HCT116 (cell line): ENCODE measurements at regions not wholly inside any gene's neighbourhood (a gene's known extent, or its start where the extent isn't known, plus 50 kb on each side); places are given as distances from the start of the nearest gene placed in this dataset.

Experiments used
- ATAC-seq: fragments of 200-7000 bp; cut with Tn5 transposase; 2 replicates; pipeline ENCODE4 v1.9.1; 2020; ENCODE audit warnings: mild to moderate bottlenecking, moderate library complexity
- BruUV-seq: library from RNA; stranded (reverse); fragments of 400-500 nt; replicated peaks from 2 replicates; lab custom pipeline; 2021; lab: Mats Ljungman, UMichigan
- CTCF ChIA-PET: fragments of 300-600 bp; sonication (Branson Sonifier 250); formaldehyde crosslinking; loops from one replicate; lab custom pipeline; 2021; ENCODE audit warnings: antibody characterized with exemption; lab: Charles Lee
- POLR2A ChIA-PET: fragments of 300-600, 350-600 bp; sonication (Branson Sonifier 250); formaldehyde crosslinking; loops from one replicate; lab custom pipeline; 2021; ENCODE audit warnings: antibody characterized with exemption; lab: Charles Lee
- RAD21 ChIA-PET, 2 experiments: fragments of 300-600 bp; sonication (Branson Sonifier 250); formaldehyde crosslinking; loops; one replicate each; lab custom pipeline; 2023; ENCODE audit warnings: low total read pairs in 2 of 2; ENCODE audit not compliant: uncharacterized antibody in 2 of 2, unreplicated experiment in 2 of 2, low non-redundant PET in 1 of 2; lab: Charles Lee
- DNase-seq: peaks from one replicate; pipeline ENCODE4 v3.0.0-alpha.2; 2010; ENCODE audit warnings: low read depth, low spot score
- H2AFZ ChIP-seq: fragments of 200-600 bp; shearing (Covaris generic), sonication (generic); 2 replicates; pipeline ENCODE4 v1.6.1; 2017; ENCODE audit warnings: low read depth, mixed run types, mixed read lengths, antibody characterized with exemption, low read length; ENCODE audit not compliant: poor library complexity, severe bottlenecking
- H3K27ac ChIP-seq: 2 replicates; pipeline ENCODE4 v1.5.1; 2012; ENCODE audit warnings: low read depth, low read length
- H3K27me3 ChIP-seq: fragments of 200-600 bp; sonication (generic); 2 replicates; pipeline ENCODE4 v1.6.1; 2016; ENCODE audit warnings: mixed run types, low read length, mixed read lengths; ENCODE audit not compliant: insufficient read depth
- H3K36me3 ChIP-seq, 2 experiments: fragments of 200-500 bp in 1 of 2; fragments of 200-600 bp in 1 of 2; sonication (Bioruptor generic) in 1 of 2; sonication (generic) in 1 of 2; 2 replicates each; pipeline versions ENCODE4 v1.5.1 to v1.6.1; 2014 to 2016; ENCODE audit warnings: low read length in 2 of 2, inconsistent platforms in 1 of 2, mixed read lengths in 1 of 2, mixed run types in 1 of 2; ENCODE audit not compliant: insufficient read depth in 2 of 2, control insufficient read depth in 1 of 2
- H3K4me1 ChIP-seq, 2 experiments: fragments of 200-600 bp in 1 of 2; sonication (generic) in 1 of 2; 2 replicates each; pipeline versions ENCODE4 v1.5.1 to v1.6.1; 2012 to 2017; ENCODE audit warnings: low read length in 2 of 2, inconsistent platforms in 1 of 2, mild to moderate bottlenecking in 1 of 2, mixed read lengths in 1 of 2, mixed run types in 1 of 2, moderate library complexity in 1 of 2; ENCODE audit not compliant: insufficient read depth in 2 of 2, control insufficient read depth in 1 of 2
- H3K4me2 ChIP-seq: fragments of 200-600 bp; sonication (generic); 2 replicates; pipeline ENCODE4 v1.6.1; 2017; ENCODE audit warnings: mixed run types, low read length, mixed read lengths
- H3K4me3 ChIP-seq, 2 experiments: fragments of 200-600 bp in 1 of 2; sonication (generic) in 1 of 2; replicated peaks in 1 of 2; 2 replicates each; pipeline ENCODE4 v1.5.1; 2011 to 2016; ENCODE audit warnings: low read length in 2 of 2, control low read depth in 1 of 2, low read depth in 1 of 2, mild to moderate bottlenecking in 1 of 2, mixed read lengths in 1 of 2, mixed run types in 1 of 2
- H3K79me2 ChIP-seq: fragments of 200-600 bp; sonication (generic); 2 replicates; pipeline ENCODE4 v1.6.1; 2017; ENCODE audit warnings: mild to moderate bottlenecking, mixed run types, low read length, moderate library complexity, mixed read lengths; ENCODE audit not compliant: insufficient read depth
- H3K9ac ChIP-seq: fragments of 200-600 bp; sonication (generic); 2 replicates; pipeline ENCODE4 v1.6.1; 2016; ENCODE audit warnings: low read length, mixed read lengths
- H3K9me2 ChIP-seq: fragments of 200-600 bp; sonication (generic), shearing (Covaris generic); 2 replicates; pipeline ENCODE4 v1.6.1; 2017; ENCODE audit warnings: mixed run types, mild to moderate bottlenecking, moderate library complexity; ENCODE audit not compliant: insufficient read depth
- H3K9me3 ChIP-seq, 2 experiments: fragments of 200-500 bp in 1 of 2; fragments of 200-600 bp in 1 of 2; sonication (Bioruptor generic) in 1 of 2; sonication (generic) in 1 of 2; 2 replicates each; pipeline ENCODE4 v1.6.1; 2014 to 2017; ENCODE audit warnings: low read length in 2 of 2, mixed read lengths in 2 of 2, inconsistent platforms in 1 of 2, low read depth in 1 of 2, mild to moderate bottlenecking in 1 of 2, mixed run types in 1 of 2, moderate library complexity in 1 of 2; ENCODE audit not compliant: control insufficient read depth in 1 of 2, insufficient read depth in 1 of 2
- H4K20me1 ChIP-seq: fragments of 200-600 bp; sonication (generic), shearing (Covaris generic); 2 replicates; pipeline ENCODE4 v1.6.1; 2017; ENCODE audit warnings: mixed run types, mild to moderate bottlenecking, moderate library complexity; ENCODE audit not compliant: insufficient read depth
- EZH2 ChIP-seq: fragments of 200-600 bp; sonication (generic); IDR thresholded peaks from 2 replicates; pipeline ENCODE4 v1.6.1; 2017; ENCODE audit warnings: antibody characterized with exemption, mixed run types
- FOSL1 ChIP-seq: IDR thresholded peaks from 2 replicates; pipeline ENCODE4 v1.6.1; 2012; ENCODE audit warnings: low read depth
- POLR2AphosphoS5 ChIP-seq: IDR thresholded peaks from 2 replicates; pipeline ENCODE4 v1.6.1; 2011; ENCODE audit warnings: mild to moderate bottlenecking, low read depth, low read length, moderate library complexity
- SIN3A ChIP-seq: IDR thresholded peaks from 2 replicates; pipeline ENCODE4 v1.6.1; 2012; ENCODE audit warnings: low read depth
- ZNF274 ChIP-seq: fragments of 200-500 bp; sonication (Bioruptor generic); IDR thresholded peaks from 2 replicates; pipeline ENCODE4 v1.6.1; 2014; ENCODE audit warnings: mild to moderate bottlenecking, low read depth, low read length, inconsistent platforms
- intact Hi-C: fragments of 100-400 bp; cut with micrococcal nuclease; formaldehyde crosslinking; loops from 2 replicates; pipeline ENCODE4 v1.10.0; 2022
- TF ChIP-seq, protein P1 (sequence below), 3 experiments: fragments of 200-600 bp in 1 of 3; sonication (generic) in 1 of 3; IDR thresholded peaks in 2 of 3; conservative IDR thresholded peaks in 1 of 3; 2 replicates each; pipeline ENCODE4 v1.5.1; 2012 to 2017; ENCODE audit warnings: low read depth in 2 of 3, low read length in 2 of 3, antibody characterized with exemption in 1 of 3, borderline replicate concordance in 1 of 3, control low read depth in 1 of 3, mild to moderate bottlenecking in 1 of 3, mixed read lengths in 1 of 3, mixed run types in 1 of 3, moderate library complexity in 1 of 3; ENCODE audit not compliant: insufficient read depth in 1 of 3
- TF ChIP-seq, protein P2 (sequence below): IDR thresholded peaks from 2 replicates; pipeline ENCODE4 v1.6.1; 2012

GRCh38 chr20:11976966-11977365, 59.3 kb downstream of the BTBD3 start:
- ATAC-seq (no peak), DNase-seq (no peak)
- Histone ChIP-seq H3K27ac (no peak overlapping the region), H3K9me2 (no peaks in the 10 kb centered on the region), H3K9me3 (no peaks in the 10 kb centered on the region), H4K20me1 (no peaks in the 10 kb centered on the region), H3K9ac (no peak overlapping the region), H2AFZ (no peak overlapping the region), H3K4me1 (no peaks in the 10 kb centered on the region), H3K79me2 (no peaks in the 10 kb centered on the region), H3K4me2 (no peak overlapping the region), H3K4me3 (no peak overlapping the region), H3K36me3 (no peaks in the 10 kb centered on the region), H3K27me3 (no peaks in the 10 kb centered on the region)
- ChIA-PET POLR2A (no interaction called here), RAD21 (no interaction called here), CTCF (no interaction called here)
- intact Hi-C loops: no loop called here
- TF ChIP-seq POLR2AphosphoS5 (no peak), ZNF274 (no peak), SIN3A (no peak)
- TF ChIP-seq, protein P1, sequence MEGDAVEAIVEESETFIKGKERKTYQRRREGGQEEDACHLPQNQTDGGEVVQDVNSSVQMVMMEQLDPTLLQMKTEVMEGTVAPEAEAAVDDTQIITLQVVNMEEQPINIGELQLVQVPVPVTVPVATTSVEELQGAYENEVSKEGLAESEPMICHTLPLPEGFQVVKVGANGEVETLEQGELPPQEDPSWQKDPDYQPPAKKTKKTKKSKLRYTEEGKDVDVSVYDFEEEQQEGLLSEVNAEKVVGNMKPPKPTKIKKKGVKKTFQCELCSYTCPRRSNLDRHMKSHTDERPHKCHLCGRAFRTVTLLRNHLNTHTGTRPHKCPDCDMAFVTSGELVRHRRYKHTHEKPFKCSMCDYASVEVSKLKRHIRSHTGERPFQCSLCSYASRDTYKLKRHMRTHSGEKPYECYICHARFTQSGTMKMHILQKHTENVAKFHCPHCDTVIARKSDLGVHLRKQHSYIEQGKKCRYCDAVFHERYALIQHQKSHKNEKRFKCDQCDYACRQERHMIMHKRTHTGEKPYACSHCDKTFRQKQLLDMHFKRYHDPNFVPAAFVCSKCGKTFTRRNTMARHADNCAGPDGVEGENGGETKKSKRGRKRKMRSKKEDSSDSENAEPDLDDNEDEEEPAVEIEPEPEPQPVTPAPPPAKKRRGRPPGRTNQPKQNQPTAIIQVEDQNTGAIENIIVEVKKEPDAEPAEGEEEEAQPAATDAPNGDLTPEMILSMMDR (IDR thresholded peaks at IDR 0.05 in 2 of 3, conservative IDR thresholded peaks at IDR 0.05 in 1 of 3; ENCODE audit: borderline replicate concordance in 1 of 3, insufficient read depth in 1 of 3, low read depth in 2 of 3, low read length in 2 of 3): no peak
- BruUV-seq: no TSS peak

DNA sequence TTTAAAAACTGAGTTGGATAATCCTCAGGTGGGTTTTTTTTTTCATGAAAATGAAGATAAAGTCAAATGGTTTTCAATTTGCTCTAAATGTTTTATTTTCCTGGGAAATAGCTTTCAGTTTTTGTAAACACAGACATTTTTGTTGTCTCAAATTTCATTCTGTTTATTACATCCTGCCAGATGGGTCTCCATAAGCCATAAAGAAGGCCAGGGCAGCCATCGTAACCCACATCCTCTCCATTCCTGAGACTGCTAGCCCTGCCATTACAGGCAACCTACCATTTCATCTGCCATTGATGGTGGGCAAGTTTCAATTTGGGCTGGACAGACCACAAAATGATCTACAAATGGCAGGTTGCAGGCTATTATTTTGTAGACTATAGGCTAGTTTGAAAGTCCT, 60.8 kb downstream of the BTBD3 start:
- Histone ChIP-seq H3K4me1 (no peaks in the 10 kb centered on the region), H3K79me2 (no peaks in the 10 kb centered on the region), H2AFZ (no peak overlapping the region), H3K4me3 (no peak overlapping the region), H4K20me1 (no peaks in the 10 kb centered on the region), H3K4me2 (no peak overlapping the region), H3K9me3 (no peaks in the 10 kb centered on the region), H3K9ac (no peak overlapping the region), H3K27ac (no peak overlapping the region), H3K36me3 (no peaks in the 10 kb centered on the region), H3K9me2 (no peaks in the 10 kb centered on the region), H3K27me3 (no peaks in the 10 kb centered on the region)
- TF ChIP-seq EZH2 (no peak), FOSL1 (no peak)
- TF ChIP-seq, protein P2, sequence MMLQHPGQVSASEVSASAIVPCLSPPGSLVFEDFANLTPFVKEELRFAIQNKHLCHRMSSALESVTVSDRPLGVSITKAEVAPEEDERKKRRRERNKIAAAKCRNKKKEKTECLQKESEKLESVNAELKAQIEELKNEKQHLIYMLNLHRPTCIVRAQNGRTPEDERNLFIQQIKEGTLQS: no peak
- ChIA-PET RAD21 (interaction anchor here in 1 of 2 experiments (0.6 kb wide), 1 partner anchor 157 kb away, joined by 4 read pairs; no protein-coding TSS in a partner anchor), CTCF (no interaction called here), POLR2A (no interaction called here)
- no peak for DNase-seq
- no peak for ATAC-seq
- BruUV-seq: no TSS peak
- intact Hi-C loops: no loop called here
